ENCODE measurements at regions not wholly inside any gene's neighbourhood (a gene's known extent, or its start where the extent isn't known, plus 50 kb on each side); places are given as distances from the start of the nearest gene placed in this dataset.
"Not testable (repeated sequence)": the region's sequence is repeated elsewhere in the genome, so short reads cannot be mapped to it uniquely, and the experiment has no call there.

DNA sequence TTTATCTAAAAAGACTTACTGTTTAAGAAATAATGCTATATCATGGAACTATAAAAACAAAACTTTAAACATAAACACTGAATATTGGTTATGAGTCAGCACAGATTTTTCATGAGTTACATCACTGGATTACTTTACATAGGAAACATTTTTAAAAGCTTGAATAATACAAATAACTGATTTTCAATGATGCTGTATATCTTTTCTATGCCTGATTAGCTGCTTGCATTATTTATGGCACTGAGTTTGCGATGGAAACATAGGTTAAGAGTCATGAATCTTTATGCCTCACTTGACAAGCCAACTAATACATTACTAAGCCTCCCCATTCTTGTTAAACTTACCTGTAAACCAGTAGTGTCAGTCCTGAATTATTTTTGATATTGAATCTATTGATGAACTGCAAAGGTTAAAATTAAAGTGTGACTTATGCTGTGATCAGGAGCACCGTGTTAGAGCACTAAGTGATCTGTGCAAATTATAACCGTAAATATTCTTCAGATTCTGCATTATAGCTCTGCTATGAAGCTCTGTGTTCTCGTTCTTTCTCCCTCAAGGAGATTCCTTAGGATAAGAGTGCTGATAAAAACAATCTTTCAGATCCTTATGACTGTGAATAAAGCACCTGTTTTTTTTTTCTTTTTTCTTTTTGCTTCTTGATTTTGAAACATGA, 437.3 kb upstream of the BCHE start:
- no peaks in the 10 kb centered on the region for H3K27me3 Mint-ChIP-seq
- DNase-seq = no peak
- H3K9me3 Mint-ChIP-seq = peaks cover 7 to 21% (median 10%) of the 10 kb centered on the region in 3 donors
- H3K27me3 ChIP-seq (replicated peaks in 1 of 2; ENCODE audit: control insufficient read depth in 2 of 2, extremely low read depth in 1 of 2, insufficient read depth in 2 of 2, low read length in 1 of 2) = no peaks in the 10 kb centered on the region
- H3K4me1 ChIP-seq (ENCODE audit: control insufficient read depth in 1 of 2, extremely low read depth in 1 of 2, insufficient read depth in 2 of 2, low read length in 2 of 2) = no peaks in the 10 kb centered on the region
- H3K4me3 Mint-ChIP-seq = no peak overlapping the region
- no peak for ATAC-seq (replicated peaks in 1 of 4)
- H3K36me3 Mint-ChIP-seq = no peaks in the 10 kb centered on the region
- H3K9me3 ChIP-seq = no peaks in the 10 kb centered on the region
- H3K4me1 Mint-ChIP-seq = no peaks in the 10 kb centered on the region
- no peak overlapping the region for H3K4me3 ChIP-seq (ENCODE audit: control insufficient read depth in 1 of 2, extremely low read depth in 1 of 2, low read length in 1 of 2)
- 57% methylated on average over 1 of the region's 4 CpGs for WGBS (ENCODE audit: insufficient coverage)
- H3K27ac ChIP-seq (ENCODE audit: low read length) = no peak overlapping the region
- ChIA-PET CTCF (no interaction called here), POLR2A (no interaction called here)
- H3K27ac Mint-ChIP-seq = no peak overlapping the region
- H3K36me3 ChIP-seq (ENCODE audit: control insufficient read depth in 2 of 2, extremely low read depth in 1 of 2, insufficient read depth in 1 of 2, low read length in 1 of 2) = no peaks in the 10 kb centered on the region

DNA sequence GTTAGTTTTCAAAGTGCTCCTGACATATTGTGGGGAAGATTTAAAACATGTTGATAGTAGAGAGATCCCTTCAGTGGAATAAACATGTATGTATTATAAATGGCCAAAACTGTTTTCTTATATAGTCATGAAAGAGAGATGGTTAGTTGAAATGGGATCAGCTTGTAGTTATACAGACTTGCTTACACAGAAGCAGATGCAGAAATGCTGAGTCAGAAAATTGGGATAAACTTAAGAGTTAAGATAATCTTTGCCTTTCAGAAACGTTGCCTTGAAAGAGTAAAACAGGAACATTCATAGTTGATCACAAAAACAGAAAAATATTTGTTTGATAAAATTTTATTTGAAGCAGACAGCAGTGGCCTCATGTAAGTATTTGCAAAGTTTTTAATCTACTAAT, 433.2 kb upstream of the BCHE start:
- no CpG with 5 or more reads among the region's 1 CpG for WGBS (ENCODE audit: insufficient coverage)
- no peak for DNase-seq
- H3K9me3 Mint-ChIP-seq = peaks cover 0 to 14% (median 11%) of the 10 kb centered on the region in 3 donors
- Histone ChIP-seq H3K4me3 (ENCODE audit: control insufficient read depth in 1 of 2, extremely low read depth in 1 of 2, low read length in 1 of 2) (no peak overlapping the region), H3K36me3 (ENCODE audit: control insufficient read depth in 2 of 2, extremely low read depth in 1 of 2, insufficient read depth in 1 of 2, low read length in 1 of 2) (no peaks in the 10 kb centered on the region), H3K9me3 (no peaks in the 10 kb centered on the region), H3K4me1 (ENCODE audit: control insufficient read depth in 1 of 2, extremely low read depth in 1 of 2, insufficient read depth in 2 of 2, low read length in 2 of 2) (no peaks in the 10 kb centered on the region), H3K27ac (ENCODE audit: low read length) (no peak overlapping the region), H3K27me3 (replicated peaks in 1 of 2; ENCODE audit: control insufficient read depth in 2 of 2, extremely low read depth in 1 of 2, insufficient read depth in 2 of 2, low read length in 1 of 2) (no peaks in the 10 kb centered on the region)
- H3K27ac Mint-ChIP-seq = no peak overlapping the region
- no peak for ATAC-seq (replicated peaks in 1 of 4)
- H3K4me1 Mint-ChIP-seq = no peaks in the 10 kb centered on the region
- POLR2A ChIA-PET = no interaction called here
- no peaks in the 10 kb centered on the region for H3K36me3 Mint-ChIP-seq
- CTCF ChIA-PET = no interaction called here
- no peak overlapping the region for H3K4me3 Mint-ChIP-seq
- no peaks in the 10 kb centered on the region for H3K27me3 Mint-ChIP-seq

DNA sequence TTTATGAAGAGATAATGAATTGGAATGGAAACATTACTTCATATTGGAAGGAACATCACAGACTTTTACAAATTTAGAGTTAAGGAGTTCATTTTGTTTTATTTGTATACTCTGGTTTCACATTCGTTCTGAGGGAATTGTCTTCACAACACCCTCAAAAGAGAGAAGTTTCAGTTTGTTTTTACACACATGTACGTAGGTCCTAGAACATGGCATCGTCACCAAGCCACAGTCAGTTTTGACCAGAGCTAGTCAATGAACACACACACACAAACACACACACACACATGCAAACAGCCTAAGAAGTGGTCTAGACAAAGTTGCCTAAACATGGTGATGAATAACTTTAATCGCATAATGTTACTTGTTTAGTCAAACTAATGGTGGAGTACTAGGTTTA, 427.9 kb upstream of the BCHE start:
- H3K9me3 ChIP-seq = no peaks in the 10 kb centered on the region
- Mint-ChIP-seq H3K36me3 (no peaks in the 10 kb centered on the region), H3K4me3 (no peak overlapping the region), H3K4me1 (no peaks in the 10 kb centered on the region), H3K9me3 (peaks cover 0 to 12% (median 7%) of the 10 kb centered on the region in 3 donors), H3K27ac (no peak overlapping the region), H3K27me3 (no peaks in the 10 kb centered on the region)
- H3K27me3 ChIP-seq (replicated peaks in 1 of 2; ENCODE audit: control insufficient read depth in 2 of 2, extremely low read depth in 1 of 2, insufficient read depth in 2 of 2, low read length in 1 of 2) = no peaks in the 10 kb centered on the region
- H3K4me1 ChIP-seq (ENCODE audit: control insufficient read depth in 1 of 2, extremely low read depth in 1 of 2, insufficient read depth in 2 of 2, low read length in 2 of 2) = no peaks in the 10 kb centered on the region
- ChIA-PET POLR2A (no interaction called here), CTCF (no interaction called here)
- ATAC-seq (replicated peaks in 1 of 4) = no peak
- no peak overlapping the region for H3K27ac ChIP-seq (ENCODE audit: low read length)
- H3K36me3 ChIP-seq (ENCODE audit: control insufficient read depth in 2 of 2, extremely low read depth in 1 of 2, insufficient read depth in 1 of 2, low read length in 1 of 2) = no peaks in the 10 kb centered on the region
- no peak overlapping the region for H3K4me3 ChIP-seq (ENCODE audit: control insufficient read depth in 1 of 2, extremely low read depth in 1 of 2, low read length in 1 of 2)
- DNase-seq = no peak
- WGBS (ENCODE audit: insufficient coverage) = 100% methylated on average over 1 of the region's 4 CpGs

DNA sequence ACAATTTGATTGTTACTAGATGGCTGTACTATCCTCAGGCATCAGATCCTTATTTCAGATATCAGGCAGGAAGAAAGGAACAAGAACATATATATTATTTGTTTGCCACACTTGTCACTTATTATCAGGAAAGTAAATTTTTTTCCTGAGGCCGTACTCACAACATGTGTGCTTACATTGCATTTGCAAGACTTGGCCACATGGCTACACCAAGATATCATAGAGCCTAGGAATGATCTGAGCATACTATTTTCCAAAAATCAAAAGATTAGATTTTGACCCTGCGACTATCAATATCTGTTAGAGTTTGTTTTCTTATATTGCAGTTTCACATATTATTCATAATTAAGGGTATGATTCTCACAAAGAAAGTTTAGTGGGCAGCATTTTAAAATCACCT, 426.2 kb upstream of the BCHE start:
- no peak for DNase-seq
- H3K4me3 Mint-ChIP-seq = no peak overlapping the region

DNA sequence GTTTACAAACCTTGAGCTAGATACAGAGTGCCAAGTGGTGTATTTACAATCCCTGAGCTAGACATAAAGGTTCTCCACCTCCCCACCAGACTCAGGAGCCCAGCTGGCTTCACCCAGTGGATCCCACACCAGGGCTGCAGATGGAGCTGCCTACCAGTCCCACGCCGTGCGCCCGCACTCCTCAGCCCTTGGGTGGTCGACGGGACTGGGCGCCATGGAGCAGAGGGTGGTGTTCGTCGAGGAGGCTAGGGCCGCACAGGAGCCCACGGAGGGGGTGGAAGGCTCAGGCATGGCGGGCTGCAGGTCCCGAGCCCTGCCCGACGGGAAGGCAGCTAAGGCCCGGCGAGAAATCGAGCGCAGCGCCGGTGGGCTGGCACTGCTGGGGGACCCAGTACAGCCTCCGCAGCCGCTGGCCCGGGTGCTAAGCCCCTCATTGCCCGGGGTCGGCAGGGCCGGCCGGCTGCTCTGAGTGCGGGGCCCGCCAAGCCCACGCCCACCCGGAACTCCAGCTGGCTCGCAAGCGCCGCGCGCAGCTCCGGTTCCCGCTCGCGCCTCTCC, 421.1 kb upstream of the BCHE start:
- H3K9me3 Mint-ChIP-seq = peaks cover 4 to 11% (median 4%) of the 10 kb centered on the region in 3 donors
- H3K27ac ChIP-seq (ENCODE audit: low read length); H3K36me3 Mint-ChIP-seq; H3K27me3 ChIP-seq (replicated peaks in 1 of 2; ENCODE audit: control insufficient read depth in 2 of 2, extremely low read depth in 1 of 2, insufficient read depth in 2 of 2, low read length in 1 of 2); ATAC-seq (replicated peaks in 1 of 4); H3K27ac Mint-ChIP-seq; H3K4me1 Mint-ChIP-seq; CTCF ChIA-PET; H3K36me3 ChIP-seq (ENCODE audit: control insufficient read depth in 2 of 2, extremely low read depth in 1 of 2, insufficient read depth in 1 of 2, low read length in 1 of 2); H3K27me3 Mint-ChIP-seq; H3K4me1 ChIP-seq (ENCODE audit: control insufficient read depth in 1 of 2, extremely low read depth in 1 of 2, insufficient read depth in 2 of 2, low read length in 2 of 2); H3K9me3 ChIP-seq; DNase-seq; POLR2A ChIA-PET; H3K4me3 Mint-ChIP-seq; H3K4me3 ChIP-seq (ENCODE audit: control insufficient read depth in 1 of 2, extremely low read depth in 1 of 2, low read length in 1 of 2): not testable (repeated sequence)
- WGBS (ENCODE audit: insufficient coverage) = 95% methylated on average over 27 of the region's 41 CpGs

More for the DNA sequence above, 426.2 kb upstream of the BCHE start:
- H3K27ac ChIP-seq (ENCODE audit: low read length) = no peak overlapping the region
- POLR2A ChIA-PET = no interaction called here
- no CpG with 5 or more reads among the region's 2 CpGs for WGBS (ENCODE audit: insufficient coverage)
- Mint-ChIP-seq H3K27me3 (no peaks in the 10 kb centered on the region), H3K36me3 (no peaks in the 10 kb centered on the region), H3K27ac (no peak overlapping the region), H3K4me1 (no peaks in the 10 kb centered on the region), H3K9me3 (peaks cover 0 to 9% (median 7%) of the 10 kb centered on the region in 3 donors)
- ATAC-seq (replicated peaks in 1 of 4) = no peak
- H3K36me3 ChIP-seq (ENCODE audit: control insufficient read depth in 2 of 2, extremely low read depth in 1 of 2, insufficient read depth in 1 of 2, low read length in 1 of 2) = no peaks in the 10 kb centered on the region
- H3K9me3 ChIP-seq = no peaks in the 10 kb centered on the region
- H3K4me3 ChIP-seq (ENCODE audit: control insufficient read depth in 1 of 2, extremely low read depth in 1 of 2, low read length in 1 of 2) = no peak overlapping the region
- CTCF ChIA-PET = no interaction called here
- no peaks in the 10 kb centered on the region for H3K27me3 ChIP-seq (replicated peaks in 1 of 2; ENCODE audit: control insufficient read depth in 2 of 2, extremely low read depth in 1 of 2, insufficient read depth in 2 of 2, low read length in 1 of 2)
- H3K4me1 ChIP-seq (ENCODE audit: control insufficient read depth in 1 of 2, extremely low read depth in 1 of 2, insufficient read depth in 2 of 2, low read length in 2 of 2) = no peaks in the 10 kb centered on the region

DNA sequence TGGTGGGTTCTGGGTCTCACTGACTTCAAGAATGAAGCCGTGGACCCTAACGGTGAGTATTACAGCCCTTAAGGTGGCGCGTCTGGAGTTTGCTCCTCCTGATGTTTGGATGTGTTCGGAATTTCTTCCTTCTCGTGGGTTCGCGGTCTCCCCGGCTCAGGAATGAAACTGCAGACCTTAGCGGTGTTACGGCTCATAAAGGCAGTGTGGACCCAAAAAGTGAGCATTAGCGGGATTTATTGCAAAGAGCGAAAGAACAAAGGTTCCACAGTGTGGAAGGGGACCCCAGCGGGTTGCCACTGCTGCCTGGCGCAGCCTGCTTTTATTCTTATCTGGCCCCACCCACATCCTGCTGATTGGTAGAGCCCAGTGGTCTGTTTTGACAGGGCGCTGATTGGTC, 420.5 kb upstream of the BCHE start:
- Histone ChIP-seq H3K4me3 (ENCODE audit: control insufficient read depth in 1 of 2, extremely low read depth in 1 of 2, low read length in 1 of 2) (no peak overlapping the region), H3K9me3 (no peaks in the 10 kb centered on the region), H3K27me3 (replicated peaks in 1 of 2; ENCODE audit: control insufficient read depth in 2 of 2, extremely low read depth in 1 of 2, insufficient read depth in 2 of 2, low read length in 1 of 2) (no peaks in the 10 kb centered on the region), H3K36me3 (ENCODE audit: control insufficient read depth in 2 of 2, extremely low read depth in 1 of 2, insufficient read depth in 1 of 2, low read length in 1 of 2) (no peaks in the 10 kb centered on the region), H3K4me1 (ENCODE audit: control insufficient read depth in 1 of 2, extremely low read depth in 1 of 2, insufficient read depth in 2 of 2, low read length in 2 of 2) (no peaks in the 10 kb centered on the region), H3K27ac (ENCODE audit: low read length) (no peak overlapping the region)
- ChIA-PET CTCF (no interaction called here), POLR2A (no interaction called here)
- no peaks in the 10 kb centered on the region for H3K27me3 Mint-ChIP-seq
- no peak overlapping the region for H3K4me3 Mint-ChIP-seq
- no peak for DNase-seq
- H3K4me1 Mint-ChIP-seq = no peaks in the 10 kb centered on the region
- 93% methylated on average over 15 of the region's 16 CpGs for WGBS (ENCODE audit: insufficient coverage)
- ATAC-seq (replicated peaks in 1 of 4) = no peak
- peaks cover 4 to 10% (median 4%) of the 10 kb centered on the region in 3 donors for H3K9me3 Mint-ChIP-seq
- H3K36me3 Mint-ChIP-seq = no peaks in the 10 kb centered on the region
- H3K27ac Mint-ChIP-seq = no peak overlapping the region

DNA sequence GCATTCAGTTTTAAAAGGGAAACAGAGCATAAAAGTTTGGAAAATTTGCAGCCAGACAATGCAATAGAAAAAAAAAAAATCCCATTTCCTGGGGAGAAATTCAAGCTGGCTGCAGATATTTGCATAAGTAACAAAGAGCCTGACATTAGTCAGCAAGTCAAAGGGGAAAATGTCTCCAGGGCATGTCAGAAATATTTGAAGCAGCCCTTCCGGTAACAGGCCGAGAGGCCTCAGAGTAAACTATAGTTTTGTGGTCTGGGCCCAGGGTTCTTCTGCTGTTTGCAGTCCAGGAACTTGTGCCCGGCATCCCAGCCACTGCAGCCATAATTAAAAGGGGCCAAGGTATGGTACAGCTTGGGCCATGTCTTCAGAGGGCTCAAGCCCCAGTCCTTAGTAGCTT, 411.6 kb upstream of the BCHE start:
- no peak for DNase-seq
- POLR2A ChIA-PET = no interaction called here
- Histone ChIP-seq H3K4me3 (ENCODE audit: control insufficient read depth in 1 of 2, extremely low read depth in 1 of 2, low read length in 1 of 2) (no peak overlapping the region), H3K36me3 (ENCODE audit: control insufficient read depth in 2 of 2, extremely low read depth in 1 of 2, insufficient read depth in 1 of 2, low read length in 1 of 2) (no peaks in the 10 kb centered on the region), H3K9me3 (no peaks in the 10 kb centered on the region), H3K27ac (ENCODE audit: low read length) (no peak overlapping the region), H3K27me3 (replicated peaks in 1 of 2; ENCODE audit: control insufficient read depth in 2 of 2, extremely low read depth in 1 of 2, insufficient read depth in 2 of 2, low read length in 1 of 2) (no peaks in the 10 kb centered on the region), H3K4me1 (ENCODE audit: control insufficient read depth in 1 of 2, extremely low read depth in 1 of 2, insufficient read depth in 2 of 2, low read length in 2 of 2) (no peaks in the 10 kb centered on the region)
- Mint-ChIP-seq H3K9me3 (peaks cover 10 to 15% (median 12%) of the 10 kb centered on the region in 3 donors), H3K27me3 (no peaks in the 10 kb centered on the region), H3K4me3 (no peak overlapping the region), H3K4me1 (no peaks in the 10 kb centered on the region), H3K27ac (no peak overlapping the region), H3K36me3 (no peaks in the 10 kb centered on the region)
- CTCF ChIA-PET = no interaction called here
- ATAC-seq (replicated peaks in 1 of 4) = no peak
- 82% methylated on average over 3 of the region's 3 CpGs for WGBS (ENCODE audit: insufficient coverage)
